Dendritic cell treated with granulocyte-macrophage colony-stimulating factor and Interleukin-4, amounts not matched to agents 40 ng/mL and 50 ng/mL, for 4 days (primary cell): ENCODE measurements at regions not wholly inside any gene's neighbourhood (a gene's known extent, or its start where the extent isn't known, plus 50 kb on each side); places are given as distances from the start of the nearest gene placed in this dataset.
"Not testable (repeated sequence)": the region's sequence is repeated elsewhere in the genome, so short reads cannot be mapped to it uniquely, and the experiment has no call there.

Experiments used
- H3K27ac Mint-ChIP-seq: one replicate; pipeline ENCODE4 v1.8.0; 2022; ENCODE audit warnings: mild to moderate bottlenecking, mixed read lengths
- H3K27me3 Mint-ChIP-seq: one replicate; pipeline ENCODE4 v1.8.0; 2022; ENCODE audit warnings: mild to moderate bottlenecking, mixed read lengths
- H3K36me3 Mint-ChIP-seq: one replicate; pipeline ENCODE4 v1.8.0; 2022; ENCODE audit warnings: low read depth, mixed read lengths
- H3K4me1 Mint-ChIP-seq: one replicate; pipeline ENCODE4 v1.8.0; 2022; ENCODE audit warnings: low read depth, mixed read lengths
- H3K4me3 Mint-ChIP-seq: one replicate; pipeline ENCODE4 v1.8.0; 2022; ENCODE audit warnings: mild to moderate bottlenecking, moderate library complexity, mixed read lengths
- H3K9me3 Mint-ChIP-seq: one replicate; pipeline ENCODE4 v1.8.0; 2022; ENCODE audit warnings: mixed read lengths
- intact Hi-C: fragments of 100-400 bp; cut with micrococcal nuclease; formaldehyde crosslinking; loops from one replicate; pipeline ENCODE4 v1.15.0; 2022

- H3K4me1 Mint-ChIP-seq, intact Hi-C loops, H3K27me3 Mint-ChIP-seq, H3K4me3 Mint-ChIP-seq, H3K27ac Mint-ChIP-seq, H3K9me3 Mint-ChIP-seq, H3K36me3 Mint-ChIP-seq: not testable (repeated sequence)
Observed at GRCh38 chr9:42239445-42240260, 56.2 kb downstream of the SPATA31A6 start.

- H3K4me3 Mint-ChIP-seq, intact Hi-C loops, H3K27me3 Mint-ChIP-seq, H3K9me3 Mint-ChIP-seq, H3K4me1 Mint-ChIP-seq, H3K36me3 Mint-ChIP-seq, H3K27ac Mint-ChIP-seq: not testable (repeated sequence)
Observed at GRCh38 chr9:42240261-42240579, 56.8 kb downstream of the SPATA31A6 start.

- H3K9me3 Mint-ChIP-seq, H3K27me3 Mint-ChIP-seq, H3K36me3 Mint-ChIP-seq, H3K4me3 Mint-ChIP-seq, intact Hi-C loops, H3K4me1 Mint-ChIP-seq, H3K27ac Mint-ChIP-seq: not testable (repeated sequence)
Observed at GRCh38 chr9:42243211-42243610, 59.8 kb downstream of the SPATA31A6 start.

- H3K36me3 Mint-ChIP-seq, H3K27ac Mint-ChIP-seq, H3K27me3 Mint-ChIP-seq, H3K4me3 Mint-ChIP-seq, intact Hi-C loops, H3K9me3 Mint-ChIP-seq, H3K4me1 Mint-ChIP-seq: not testable (repeated sequence)
Observed at GRCh38 chr9:42243822-42244221, 60.4 kb downstream of the SPATA31A6 start.

- H3K4me1 Mint-ChIP-seq, intact Hi-C loops, H3K27me3 Mint-ChIP-seq, H3K27ac Mint-ChIP-seq, H3K4me3 Mint-ChIP-seq, H3K36me3 Mint-ChIP-seq: not testable (repeated sequence)
- peaks cover 17% of the 10 kb centered on the region for H3K9me3 Mint-ChIP-seq
Observed at GRCh38 chr9:42268729-42269128, 85.3 kb downstream of the SPATA31A6 start.

- H3K27me3 Mint-ChIP-seq, H3K4me1 Mint-ChIP-seq, intact Hi-C loops, H3K36me3 Mint-ChIP-seq, H3K27ac Mint-ChIP-seq, H3K4me3 Mint-ChIP-seq: not testable (repeated sequence)
- H3K9me3 Mint-ChIP-seq, result peaks cover 13% of the 10 kb centered on the region
Observed at GRCh38 chr9:42269171-42269570, 85.7 kb downstream of the SPATA31A6 start.

- H3K27ac Mint-ChIP-seq, H3K36me3 Mint-ChIP-seq, H3K9me3 Mint-ChIP-seq, H3K27me3 Mint-ChIP-seq, H3K4me1 Mint-ChIP-seq, intact Hi-C loops, H3K4me3 Mint-ChIP-seq: not testable (repeated sequence)
Observed at GRCh38 chr9:42273191-42273590, 89.7 kb downstream of the SPATA31A6 start.

- Mint-ChIP-seq H3K27me3 (no peaks in the 10 kb centered on the region), H3K4me3 (no peak overlapping the region), H3K36me3 (no peaks in the 10 kb centered on the region), H3K9me3 (peaks cover 9% of the 10 kb centered on the region), H3K4me1 (no peaks in the 10 kb centered on the region), H3K27ac (no peak overlapping the region)
- intact Hi-C loops, result no loop called here
Observed at GRCh38 chr9:42275141-42275540, 91.7 kb downstream of the SPATA31A6 start.

- H3K4me3 Mint-ChIP-seq, H3K9me3 Mint-ChIP-seq, H3K27ac Mint-ChIP-seq, H3K36me3 Mint-ChIP-seq, H3K27me3 Mint-ChIP-seq, H3K4me1 Mint-ChIP-seq, intact Hi-C loops: not testable (repeated sequence)
Observed at GRCh38 chr9:42282531-42283178, 99.2 kb downstream of the SPATA31A6 start.

- intact Hi-C loops, H3K9me3 Mint-ChIP-seq, H3K36me3 Mint-ChIP-seq, H3K27ac Mint-ChIP-seq, H3K27me3 Mint-ChIP-seq, H3K4me3 Mint-ChIP-seq, H3K4me1 Mint-ChIP-seq: not testable (repeated sequence)
Observed at GRCh38 chr9:42283179-42283543, 99.7 kb downstream of the SPATA31A6 start.

GRCh38 chr9:42286145-42286845, 102.8 kb downstream of the SPATA31A6 start:
- intact Hi-C loops, H3K4me1 Mint-ChIP-seq, H3K9me3 Mint-ChIP-seq, H3K27me3 Mint-ChIP-seq, H3K27ac Mint-ChIP-seq, H3K4me3 Mint-ChIP-seq, H3K36me3 Mint-ChIP-seq: not testable (repeated sequence)

- H3K9me3 Mint-ChIP-seq, H3K27ac Mint-ChIP-seq, H3K27me3 Mint-ChIP-seq, intact Hi-C loops, H3K4me3 Mint-ChIP-seq, H3K36me3 Mint-ChIP-seq, H3K4me1 Mint-ChIP-seq: not testable (repeated sequence)
Observed at GRCh38 chr9:42288002-42288864, 104.8 kb downstream of the SPATA31A6 start.

GRCh38 chr9:42288865-42289229, 105.4 kb downstream of the SPATA31A6 start:
- intact Hi-C loops, H3K9me3 Mint-ChIP-seq, H3K27ac Mint-ChIP-seq, H3K27me3 Mint-ChIP-seq, H3K4me1 Mint-ChIP-seq, H3K36me3 Mint-ChIP-seq, H3K4me3 Mint-ChIP-seq: not testable (repeated sequence)

- intact Hi-C loops, H3K9me3 Mint-ChIP-seq, H3K4me3 Mint-ChIP-seq, H3K4me1 Mint-ChIP-seq, H3K36me3 Mint-ChIP-seq, H3K27ac Mint-ChIP-seq, H3K27me3 Mint-ChIP-seq: not testable (repeated sequence)
Observed at GRCh38 chr9:42300124-42300523, 116.7 kb downstream of the SPATA31A6 start.
